Smooth muscle cell (in vitro differentiated cells): ENCODE measurements at regions not wholly inside any gene's neighbourhood (a gene's known extent, or its start where the extent isn't known, plus 50 kb on each side); places are given as distances from the start of the nearest gene placed in this dataset.

ENCODE experiments used
- DNase-seq: peaks from one replicate; lab custom pipeline; 2025; ENCODE audit not compliant: unreplicated experiment; lab: John Stamatoyannopoulos, UW
- H2AFZ ChIP-seq: fragments of 200-600 bp; sonication (generic); 2 replicates; pipeline ENCODE4 v1.6.0; 2016; ENCODE audit warnings: antibody characterized with exemption, low read depth, mild to moderate bottlenecking
- H3F3A ChIP-seq: fragments of 200-600 bp; sonication (generic); 2 replicates; pipeline ENCODE4 v1.6.0; 2017; ENCODE audit warnings: antibody characterized with exemption, low read depth
- H3K27ac ChIP-seq: fragments of 200-600 bp; sonication (generic); 2 replicates; pipeline ENCODE4 v1.5.1; 2016; ENCODE audit warnings: low read depth, mild to moderate bottlenecking
- H3K27me3 ChIP-seq: fragments of 200-600 bp; sonication (generic); 2 replicates; pipeline ENCODE4 v1.6.1; 2016; ENCODE audit warnings: low read depth, mild to moderate bottlenecking
- H3K36me3 ChIP-seq: fragments of 200-600 bp; sonication (generic); 2 replicates; pipeline ENCODE4 v1.5.1; 2016; ENCODE audit warnings: low read depth
- H3K4me1 ChIP-seq: fragments of 200-600 bp; sonication (generic); 2 replicates; pipeline ENCODE4 v1.5.1; 2016; ENCODE audit warnings: low read depth
- H3K4me2 ChIP-seq: fragments of 200-600 bp; sonication (generic); 2 replicates; pipeline ENCODE4 v1.6.0; 2016; ENCODE audit warnings: mild to moderate bottlenecking
- H3K4me3 ChIP-seq: fragments of 200-600 bp; sonication (generic); 2 replicates; pipeline ENCODE4 v1.5.1; 2016; ENCODE audit warnings: mild to moderate bottlenecking
- H3K79me2 ChIP-seq: fragments of 200-600 bp; sonication (generic); 2 replicates; pipeline ENCODE4 v1.6.0; 2016; ENCODE audit warnings: low read depth, mild to moderate bottlenecking
- H3K9ac ChIP-seq: fragments of 200-600 bp; sonication (generic); 2 replicates; pipeline ENCODE4 v1.6.0; 2016; ENCODE audit warnings: low read depth
- H3K9me3 ChIP-seq: fragments of 200-600 bp; sonication (generic); replicated peaks from 2 replicates; pipeline ENCODE4 v1.5.1; 2016; ENCODE audit warnings: low read depth
- H4K20me1 ChIP-seq: fragments of 200-600 bp; sonication (generic); 2 replicates; pipeline ENCODE4 v1.6.0; 2016; ENCODE audit warnings: low read depth
- WGBS: methylation state at CpG from one replicate; pipeline ENCODE4 v1.1.7; 2016; ENCODE audit warnings: low lambda C conversion rate; 5-methylcytosine and 5-hydroxymethylcytosine counted together
- TF ChIP-seq, protein P1 (sequence below): fragments of 200-600 bp; sonication (generic); IDR thresholded peaks from 2 replicates; pipeline ENCODE4 v1.5.1; 2017; ENCODE audit warnings: borderline replicate concordance, mild to moderate bottlenecking, antibody characterized with exemption; ENCODE audit not compliant: insufficient read depth, poor library complexity, severe bottlenecking

GRCh38 chr2:185347445-185347844 is 391.2 kb upstream of the FSIP2 start:
- H3K27me3 ChIP-seq, result no peaks in the 10 kb centered on the region

GRCh38 chr2:185360776-185361175 is 377.8 kb upstream of the FSIP2 start:
- Histone ChIP-seq H3K4me3 (no peak overlapping the region), H3K27ac (no peak overlapping the region), H3K9ac (no peak overlapping the region), H3K9me3 (no peaks in the 10 kb centered on the region), H3K27me3 (no peaks in the 10 kb centered on the region), H2AFZ (no peak overlapping the region), H3F3A (no peaks in the 10 kb centered on the region), H3K4me2 (no peak overlapping the region), H3K4me1 (no peaks in the 10 kb centered on the region), H4K20me1 (no peaks in the 10 kb centered on the region), H3K79me2 (no peaks in the 10 kb centered on the region), H3K36me3 (no peaks in the 10 kb centered on the region)
- no peak for DNase-seq
- TF ChIP-seq, protein P1, sequence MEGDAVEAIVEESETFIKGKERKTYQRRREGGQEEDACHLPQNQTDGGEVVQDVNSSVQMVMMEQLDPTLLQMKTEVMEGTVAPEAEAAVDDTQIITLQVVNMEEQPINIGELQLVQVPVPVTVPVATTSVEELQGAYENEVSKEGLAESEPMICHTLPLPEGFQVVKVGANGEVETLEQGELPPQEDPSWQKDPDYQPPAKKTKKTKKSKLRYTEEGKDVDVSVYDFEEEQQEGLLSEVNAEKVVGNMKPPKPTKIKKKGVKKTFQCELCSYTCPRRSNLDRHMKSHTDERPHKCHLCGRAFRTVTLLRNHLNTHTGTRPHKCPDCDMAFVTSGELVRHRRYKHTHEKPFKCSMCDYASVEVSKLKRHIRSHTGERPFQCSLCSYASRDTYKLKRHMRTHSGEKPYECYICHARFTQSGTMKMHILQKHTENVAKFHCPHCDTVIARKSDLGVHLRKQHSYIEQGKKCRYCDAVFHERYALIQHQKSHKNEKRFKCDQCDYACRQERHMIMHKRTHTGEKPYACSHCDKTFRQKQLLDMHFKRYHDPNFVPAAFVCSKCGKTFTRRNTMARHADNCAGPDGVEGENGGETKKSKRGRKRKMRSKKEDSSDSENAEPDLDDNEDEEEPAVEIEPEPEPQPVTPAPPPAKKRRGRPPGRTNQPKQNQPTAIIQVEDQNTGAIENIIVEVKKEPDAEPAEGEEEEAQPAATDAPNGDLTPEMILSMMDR, result no peak
- 81% methylated on average over 3 of the region's 3 CpGs for WGBS

More at GRCh38 chr2:185347445-185347844, 391.2 kb upstream of the FSIP2 start:
- Histone ChIP-seq H3K4me2 (no peak overlapping the region), H3K79me2 (no peaks in the 10 kb centered on the region), H3K9me3 (no peaks in the 10 kb centered on the region), H3K27ac (no peak overlapping the region), H3K4me1 (no peaks in the 10 kb centered on the region), H2AFZ (no peak overlapping the region), H3K4me3 (no peak overlapping the region), H3F3A (no peaks in the 10 kb centered on the region), H4K20me1 (no peaks in the 10 kb centered on the region), H3K9ac (no peak overlapping the region), H3K36me3 (no peaks in the 10 kb centered on the region)
- TF ChIP-seq, protein P1, result no peak
- 65% methylated on average over 2 of the region's 2 CpGs for WGBS
- DNase-seq, result no peak

GRCh38 chr2:185372188-185372587 is 366.4 kb upstream of the FSIP2 start:
- no peak overlapping the region for H3K27ac ChIP-seq
- H3K9me3 ChIP-seq, result no peaks in the 10 kb centered on the region
- no peaks in the 10 kb centered on the region for H4K20me1 ChIP-seq
- H3K79me2 ChIP-seq, result no peaks in the 10 kb centered on the region
- no peak overlapping the region for H3K4me2 ChIP-seq
- H3F3A ChIP-seq, result no peaks in the 10 kb centered on the region
- no peak overlapping the region for H3K9ac ChIP-seq
- no peaks in the 10 kb centered on the region for H3K4me1 ChIP-seq
- 93% methylated on average over 3 of the region's 3 CpGs for WGBS
- H3K4me3 ChIP-seq, result no peak overlapping the region
- no peaks in the 10 kb centered on the region for H3K27me3 ChIP-seq
- no peak overlapping the region for H2AFZ ChIP-seq
- no peak for DNase-seq
- TF ChIP-seq, protein P1, result no peak
- no peaks in the 10 kb centered on the region for H3K36me3 ChIP-seq

DNA sequence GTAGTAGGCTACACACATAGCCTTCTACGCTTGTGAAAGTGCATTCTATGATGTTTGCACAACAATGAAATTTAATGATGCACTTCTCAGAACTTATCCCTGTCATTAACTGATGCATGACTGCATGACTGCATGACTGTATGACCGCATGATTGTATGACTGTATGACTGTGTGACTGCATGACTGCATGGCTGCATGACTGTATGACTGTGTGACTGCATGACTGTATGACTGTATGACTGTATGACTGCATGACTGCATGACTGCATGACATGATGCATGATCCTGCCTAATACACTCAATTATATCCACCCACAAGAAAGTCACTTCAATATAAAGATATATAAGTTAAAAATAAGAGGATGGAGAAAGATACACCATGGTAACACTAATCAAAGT is 365.4 kb upstream of the FSIP2 start:
- Histone ChIP-seq H3K36me3 (no peaks in the 10 kb centered on the region), H3K4me2 (no peak overlapping the region), H3K9ac (no peak overlapping the region), H3K27ac (no peak overlapping the region), H3K27me3 (no peaks in the 10 kb centered on the region), H2AFZ (no peak overlapping the region), H3K79me2 (no peaks in the 10 kb centered on the region), H3K9me3 (no peaks in the 10 kb centered on the region), H4K20me1 (no peaks in the 10 kb centered on the region), H3F3A (no peaks in the 10 kb centered on the region), H3K4me3 (no peak overlapping the region), H3K4me1 (no peaks in the 10 kb centered on the region)
- no peak for DNase-seq
- TF ChIP-seq, protein P1, result no peak
- WGBS, result 95% methylated on average over 2 of the region's 2 CpGs
